ENCODE measurements at regions not wholly inside any gene's neighbourhood (a gene's known extent, or its start where the extent isn't known, plus 50 kb on each side); places are given as distances from the start of the nearest gene placed in this dataset.
"Not testable (repeated sequence)": the region's sequence is repeated elsewhere in the genome, so short reads cannot be mapped to it uniquely, and the experiment has no call there.

DNA sequence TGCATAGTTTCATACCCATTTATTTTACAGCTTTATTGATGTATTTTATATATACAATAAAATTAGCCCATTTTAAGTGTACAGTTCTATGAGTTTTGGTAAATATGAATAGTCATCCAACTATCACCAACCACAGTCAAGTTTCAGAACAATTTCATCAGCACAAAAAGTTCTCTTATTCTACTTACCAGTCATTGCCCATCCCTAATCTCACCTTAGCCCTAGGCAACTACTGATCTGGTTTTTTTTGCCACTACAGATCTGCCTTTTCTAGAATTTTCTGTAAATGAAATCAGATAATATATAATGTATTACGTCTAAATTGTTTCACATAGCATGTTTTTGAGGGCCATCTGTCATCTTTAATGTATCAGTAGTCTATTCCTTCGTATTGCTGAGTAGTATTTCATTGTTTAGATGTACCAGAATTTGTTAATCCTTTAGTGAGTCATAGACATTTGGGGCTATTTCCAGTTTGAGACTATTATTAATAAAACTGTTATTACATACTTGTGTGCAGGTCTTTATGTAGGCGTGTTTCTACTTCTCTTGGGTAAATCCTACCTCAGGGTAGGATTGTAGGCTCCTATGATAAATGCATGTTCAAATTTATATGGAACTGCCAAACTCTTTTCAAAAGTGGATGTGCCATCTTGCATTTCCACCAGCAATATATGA, 198.5 kb upstream of the ADAMTSL1 start:
- DNase-seq (ENCODE audit: low read depth in 3 of 3): no peak

- DNase-seq (ENCODE audit: low read depth in 3 of 3): no peak
Measured at GRCh38 chr9:18281291-18281690, 192.7 kb upstream of the ADAMTSL1 start.

DNA sequence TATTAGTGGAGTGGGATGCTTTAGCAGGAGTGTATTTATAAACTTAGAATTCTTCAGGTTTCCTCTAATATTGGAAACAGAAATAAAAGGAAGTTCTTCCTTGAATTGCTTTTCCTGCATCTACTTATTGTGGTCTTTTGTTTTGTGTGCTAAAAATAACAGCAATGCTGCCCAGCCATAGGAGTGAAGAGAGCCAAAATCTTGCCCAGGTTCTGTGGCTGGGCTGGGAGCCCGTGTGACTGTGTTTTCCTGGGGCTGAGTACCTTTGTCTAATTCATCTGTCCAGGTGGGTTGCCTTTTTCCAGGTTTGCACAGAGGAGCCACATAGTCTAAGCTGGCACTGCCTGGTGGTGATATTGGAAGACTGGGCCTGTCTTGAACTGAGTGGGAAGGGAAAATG, 179.7 kb upstream of the ADAMTSL1 start:
- DNase-seq (ENCODE audit: low read depth in 3 of 3): no peak

- DNase-seq (ENCODE audit: low read depth in 3 of 3): no peak
Measured at GRCh38 chr9:18296702-18297055, 177.3 kb upstream of the ADAMTSL1 start.

DNA sequence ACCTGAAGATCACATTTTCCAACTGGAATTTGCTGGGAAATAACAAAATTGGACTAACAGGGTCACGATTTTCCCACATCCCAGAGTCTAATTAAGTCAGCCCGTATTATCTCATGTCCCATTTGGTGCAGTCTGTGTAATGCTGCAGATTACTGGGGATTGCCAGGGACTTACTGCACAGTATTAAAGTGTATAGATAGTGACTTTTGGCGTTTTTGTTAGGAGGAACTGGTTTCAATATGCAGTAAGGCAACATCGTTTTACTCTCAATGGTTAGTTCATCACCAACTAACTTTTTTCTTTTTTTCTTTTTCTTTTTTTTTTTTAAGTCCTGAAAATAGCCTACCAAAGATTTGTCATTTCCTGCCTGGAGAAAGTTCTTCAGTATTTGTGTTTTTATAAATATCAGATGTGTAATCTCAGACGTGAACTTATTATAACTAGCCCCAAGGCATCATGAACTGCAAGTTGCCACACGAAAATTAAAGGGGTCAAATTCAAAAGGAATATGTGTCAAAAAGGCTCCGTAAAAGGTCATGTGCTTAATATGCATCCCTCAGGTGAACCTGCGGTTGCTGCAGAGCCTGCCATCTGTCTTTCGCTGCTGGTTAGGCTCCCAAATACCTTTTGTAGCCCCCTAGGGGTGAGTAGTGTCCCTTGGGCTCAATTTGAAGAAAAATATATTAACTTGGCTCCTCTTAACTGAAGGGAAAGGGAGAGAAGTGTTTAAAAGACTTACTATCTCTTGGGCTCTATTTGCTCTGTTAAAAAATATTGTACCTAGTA, 176.7 kb upstream of the ADAMTSL1 start:
- DNase-seq (ENCODE audit: low read depth in 3 of 3): no peak

- DNase-seq (ENCODE audit: low read depth in 3 of 3): no peak
Measured at GRCh38 chr9:18299449-18299848, 174.5 kb upstream of the ADAMTSL1 start.

- DNase-seq (ENCODE audit: low read depth in 3 of 3): not testable (repeated sequence)
Measured at GRCh38 chr9:18305167-18305806, 168.7 kb upstream of the ADAMTSL1 start.

DNA sequence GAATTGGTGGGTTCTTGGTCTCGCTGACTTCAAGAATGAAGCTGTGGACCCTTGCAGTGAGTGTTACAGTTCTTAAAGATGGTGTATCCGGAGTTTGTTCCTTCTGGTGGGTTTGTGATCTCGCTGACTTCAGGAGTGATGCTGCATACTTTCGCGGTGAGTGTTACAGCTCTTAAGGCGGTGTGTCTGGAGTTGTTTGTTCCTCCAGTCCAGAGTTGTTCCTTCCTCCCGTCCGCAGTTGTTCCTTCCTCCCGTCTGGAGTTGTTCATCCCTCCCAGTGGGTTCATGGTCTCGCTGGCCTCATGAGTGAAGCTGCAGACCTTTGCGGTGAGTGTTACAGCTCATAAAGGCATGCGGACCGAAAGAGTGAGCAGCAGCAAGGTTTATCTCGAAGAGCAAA, 159.6 kb upstream of the ADAMTSL1 start:
- no peak for DNase-seq (ENCODE audit: low read depth in 3 of 3)

- no peak for DNase-seq (ENCODE audit: low read depth in 3 of 3)
Measured at GRCh38 chr9:18317896-18318295, 156.1 kb upstream of the ADAMTSL1 start.

DNA sequence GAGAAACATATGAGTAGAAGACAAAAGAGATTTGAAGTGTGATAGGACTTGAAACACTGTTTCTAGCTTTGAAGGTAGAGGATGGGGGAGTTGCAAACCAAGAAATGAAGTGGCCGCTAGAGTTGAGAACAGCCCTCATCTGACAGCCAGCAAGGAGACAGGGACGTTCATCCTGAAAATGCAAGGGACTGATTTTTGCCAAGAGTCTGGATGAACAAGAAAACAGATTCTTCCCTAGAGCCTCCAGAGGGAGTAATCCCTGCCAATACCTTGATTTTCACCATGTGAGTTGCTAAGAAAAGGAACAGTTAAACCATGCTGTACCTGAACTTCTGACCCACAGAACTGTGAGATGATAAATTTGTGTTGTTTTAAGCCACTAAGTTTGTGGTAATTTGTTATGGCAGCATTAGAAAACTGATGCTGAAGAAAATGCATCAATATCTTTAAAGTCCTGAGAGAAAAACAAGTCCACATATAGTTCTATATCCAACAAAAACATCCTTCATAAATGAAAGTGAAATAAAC, 154.0 kb upstream of the ADAMTSL1 start:
- DNase-seq (ENCODE audit: low read depth in 3 of 3): no peak

GRCh38 chr9:18324928-18325745, 148.8 kb upstream of the ADAMTSL1 start:
- DNase-seq (ENCODE audit: low read depth in 3 of 3): no peak

- DNase-seq (ENCODE audit: low read depth in 3 of 3): not testable (repeated sequence)
Measured at GRCh38 chr9:18325746-18326011, 148.3 kb upstream of the ADAMTSL1 start.

GRCh38 chr9:18327121-18327520, 146.8 kb upstream of the ADAMTSL1 start:
- DNase-seq (ENCODE audit: low read depth in 3 of 3): no peak

- no peak for DNase-seq (ENCODE audit: low read depth in 3 of 3)
Measured at GRCh38 chr9:18330401-18331309, 143.3 kb upstream of the ADAMTSL1 start.

- DNase-seq (ENCODE audit: low read depth in 3 of 3): no peak
Measured at GRCh38 chr9:18331310-18331684, 142.7 kb upstream of the ADAMTSL1 start.

DNA sequence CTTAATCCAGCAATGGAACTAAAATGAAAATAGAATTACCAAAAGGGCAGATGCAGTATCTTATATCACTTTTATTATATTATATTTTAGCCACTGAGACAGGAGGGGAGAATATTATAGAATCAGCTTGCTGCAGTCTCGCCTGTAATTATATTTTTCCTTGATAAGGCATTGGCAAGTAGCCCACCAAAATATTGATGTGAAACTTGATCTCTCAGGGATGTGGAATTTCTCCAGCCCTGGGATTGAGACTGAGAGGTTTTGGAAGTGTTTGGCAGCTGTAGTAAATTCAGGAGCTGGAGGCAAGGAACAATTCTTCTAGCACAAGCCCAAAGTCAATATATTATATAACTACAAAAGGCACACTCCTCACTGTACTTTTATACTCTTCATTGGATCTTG, 142.1 kb upstream of the ADAMTSL1 start:
- DNase-seq (ENCODE audit: low read depth in 3 of 3): no peak

- DNase-seq (ENCODE audit: low read depth in 3 of 3): no peak
Measured at GRCh38 chr9:18333157-18333556, 140.8 kb upstream of the ADAMTSL1 start.

- no peak for DNase-seq (ENCODE audit: low read depth in 3 of 3)
Measured at GRCh38 chr9:18335825-18336224, 138.1 kb upstream of the ADAMTSL1 start.

- DNase-seq (ENCODE audit: low read depth in 3 of 3): no peak
Measured at GRCh38 chr9:18338042-18338441, 135.9 kb upstream of the ADAMTSL1 start.

DNA sequence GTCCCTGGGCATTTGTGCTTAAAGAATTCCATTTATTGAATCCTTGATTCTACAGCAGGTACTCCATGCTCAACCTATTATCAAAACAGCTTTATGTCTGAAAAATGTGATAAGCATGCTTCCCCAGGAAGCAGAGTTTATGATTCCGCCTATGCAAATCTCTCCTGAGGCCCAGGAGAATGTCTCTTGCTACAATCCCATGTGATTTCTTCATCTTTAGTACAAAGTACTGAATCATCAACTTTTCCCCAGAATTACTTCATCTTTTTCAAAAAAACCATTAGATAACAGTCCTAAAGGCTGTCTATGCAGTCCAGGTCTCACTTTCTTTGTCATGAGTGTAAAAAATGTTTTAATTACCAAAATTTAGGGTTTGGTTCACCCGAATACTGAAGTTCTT, 130.2 kb upstream of the ADAMTSL1 start:
- DNase-seq (ENCODE audit: low read depth in 3 of 3): no peak

DNA sequence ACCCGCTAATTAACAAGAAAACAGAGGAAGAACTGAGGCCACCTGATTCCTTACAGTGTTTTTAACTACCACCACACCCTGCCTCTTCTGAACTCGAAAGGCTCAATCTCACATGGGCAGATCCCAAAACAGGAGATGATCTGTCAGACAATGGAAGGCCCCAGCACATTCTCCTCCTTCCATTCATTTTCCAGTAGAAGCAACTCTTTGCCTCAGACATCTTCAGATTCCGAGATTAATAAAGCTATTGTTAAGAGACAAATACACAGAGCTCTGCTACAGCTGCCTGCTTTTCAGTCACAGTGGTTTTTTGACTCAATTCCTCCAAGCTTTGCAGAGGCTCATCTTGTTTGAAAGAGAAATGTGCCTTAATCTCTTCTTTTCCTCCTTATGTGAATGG, 127.2 kb upstream of the ADAMTSL1 start:
- DNase-seq (ENCODE audit: low read depth in 3 of 3): no peak

All from stimulated activated CD4-positive, alpha-beta T cell treated with anti-CD3 and anti-CD28 coated beads, TNF-alpha, amount 100 ng/mL, for 24 hours (primary cell).